K562 (cell line): ENCODE measurements at regions not wholly inside any gene's neighbourhood (a gene's known extent, or its start where the extent isn't known, plus 50 kb on each side); places are given as distances from the start of the nearest gene placed in this dataset.

Source experiments
- BRCA1 ChIP-seq, 2 experiments: fragments of 450-650 bp in 1 of 2; sonication (generic) in 1 of 2; formaldehyde crosslinking in 1 of 2; IDR thresholded peaks; 2 replicates each; pipeline versions ENCODE4 v1.5.0 to v1.6.1; 2017 to 2020; ENCODE audit warnings: mild to moderate bottlenecking in 1 of 2, missing genetic modification reagents in 1 of 2
- ETV5 ChIP-seq: sonication (generic); formaldehyde crosslinking; IDR thresholded peaks from 2 replicates; pipeline ENCODE4 v1.4.0; 2020; ENCODE audit warnings: low read depth, mild to moderate bottlenecking, missing genetic modification reagents
- NEUROD1 ChIP-seq: fragments of 150-350 bp; IDR thresholded peaks from 2 replicates; pipeline ENCODE4 v1.6.1; 2014; ENCODE audit warnings: borderline replicate concordance, low read length, low read depth; ENCODE audit not compliant: partially characterized antibody
- NR3C1 ChIP-seq: sonication (generic); formaldehyde crosslinking; IDR thresholded peaks from 2 replicates; pipeline ENCODE4 v1.8.1; 2022; ENCODE audit warnings: missing genetic modification reagents
- PCBP1 ChIP-seq: fragments of 200-400 bp; formaldehyde crosslinking; IDR thresholded peaks from 2 replicates; pipeline ENCODE4 v1.6.1; 2018; ENCODE audit warnings: mild to moderate bottlenecking, low read depth, low read length; ENCODE audit not compliant: poor library complexity, severe bottlenecking
- PHF20 ChIP-seq: fragments of 450-650 bp; IDR thresholded peaks from 2 replicates; pipeline ENCODE4 v1.6.1; 2018; ENCODE audit not compliant: partially characterized antibody
- SRSF7 ChIP-seq: fragments of 200-400 bp; formaldehyde crosslinking; optimal IDR thresholded peaks from 2 replicates; pipeline ENCODE3; 2017; ENCODE audit warnings: mild to moderate bottlenecking, low read depth, low read length
- USF2 ChIP-seq: sonication (generic); formaldehyde crosslinking; IDR thresholded peaks from 2 replicates; pipeline ENCODE4 v1.5.0; 2020; ENCODE audit warnings: missing genetic modification reagents
- ZNF507 ChIP-seq: conservative IDR thresholded peaks from 2 replicates; pipeline ENCODE4 v1.6.1; 2017; ENCODE audit warnings: missing genetic modification characterization, missing compliant biosample characterization
- TF ChIP-seq, protein P1 (sequence below): sonication (generic); formaldehyde crosslinking; IDR thresholded peaks from 2 replicates; pipeline ENCODE4 v1.8.0; 2022; ENCODE audit warnings: mild to moderate bottlenecking, missing genetic modification reagents, borderline replicate concordance
- TF ChIP-seq, protein P2 (sequence below): sonication (generic); formaldehyde crosslinking; IDR thresholded peaks from 2 replicates; pipeline ENCODE4 v1.8.1; 2023; ENCODE audit warnings: mild to moderate bottlenecking, missing genetic modification reagents
- TF ChIP-seq, protein P3 (sequence below): fragments of 200-800 bp; sonication (Bioruptor generic); IDR thresholded peaks from 2 replicates; pipeline ENCODE4 v1.6.1; 2016; ENCODE audit warnings: missing genetic modification characterization, missing compliant biosample characterization
- TF ChIP-seq, protein P4 (sequence below): fragments of 450-650 bp; formaldehyde crosslinking; IDR thresholded peaks from 2 replicates; pipeline ENCODE4 v1.4.0; 2020; ENCODE audit warnings: mild to moderate bottlenecking, moderate library complexity
- TF ChIP-seq, protein P5 (sequence below): sonication (generic); formaldehyde crosslinking; IDR thresholded peaks from 2 replicates; pipeline ENCODE4 v1.8.1; 2023; ENCODE audit warnings: mild to moderate bottlenecking, missing genetic modification reagents, moderate library complexity

- no peak for TF ChIP-seq BRCA1 (IDR thresholded peaks at IDR 0.05)
- TF ChIP-seq BRCA1 (CRISPR knock-in tag; IDR thresholded peaks at IDR 0.05) = no peak
- TF ChIP-seq USF2 = no peak
- TF ChIP-seq, protein P1, sequence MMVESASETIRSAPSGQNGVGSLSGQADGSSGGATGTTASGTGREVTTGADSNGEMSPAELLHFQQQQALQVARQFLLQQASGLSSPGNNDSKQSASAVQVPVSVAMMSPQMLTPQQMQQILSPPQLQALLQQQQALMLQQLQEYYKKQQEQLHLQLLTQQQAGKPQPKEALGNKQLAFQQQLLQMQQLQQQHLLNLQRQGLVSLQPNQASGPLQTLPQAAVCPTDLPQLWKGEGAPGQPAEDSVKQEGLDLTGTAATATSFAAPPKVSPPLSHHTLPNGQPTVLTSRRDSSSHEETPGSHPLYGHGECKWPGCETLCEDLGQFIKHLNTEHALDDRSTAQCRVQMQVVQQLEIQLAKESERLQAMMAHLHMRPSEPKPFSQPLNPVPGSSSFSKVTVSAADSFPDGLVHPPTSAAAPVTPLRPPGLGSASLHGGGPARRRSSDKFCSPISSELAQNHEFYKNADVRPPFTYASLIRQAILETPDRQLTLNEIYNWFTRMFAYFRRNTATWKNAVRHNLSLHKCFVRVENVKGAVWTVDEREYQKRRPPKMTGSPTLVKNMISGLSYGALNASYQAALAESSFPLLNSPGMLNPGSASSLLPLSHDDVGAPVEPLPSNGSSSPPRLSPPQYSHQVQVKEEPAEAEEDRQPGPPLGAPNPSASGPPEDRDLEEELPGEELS (CRISPR knock-in tag) = no peak
- no peak for TF ChIP-seq PHF20
- TF ChIP-seq NR3C1 (CRISPR knock-in tag) = no peak
- TF ChIP-seq PCBP1 = no peak
- no peak for TF ChIP-seq NEUROD1
- TF ChIP-seq, protein P2, sequence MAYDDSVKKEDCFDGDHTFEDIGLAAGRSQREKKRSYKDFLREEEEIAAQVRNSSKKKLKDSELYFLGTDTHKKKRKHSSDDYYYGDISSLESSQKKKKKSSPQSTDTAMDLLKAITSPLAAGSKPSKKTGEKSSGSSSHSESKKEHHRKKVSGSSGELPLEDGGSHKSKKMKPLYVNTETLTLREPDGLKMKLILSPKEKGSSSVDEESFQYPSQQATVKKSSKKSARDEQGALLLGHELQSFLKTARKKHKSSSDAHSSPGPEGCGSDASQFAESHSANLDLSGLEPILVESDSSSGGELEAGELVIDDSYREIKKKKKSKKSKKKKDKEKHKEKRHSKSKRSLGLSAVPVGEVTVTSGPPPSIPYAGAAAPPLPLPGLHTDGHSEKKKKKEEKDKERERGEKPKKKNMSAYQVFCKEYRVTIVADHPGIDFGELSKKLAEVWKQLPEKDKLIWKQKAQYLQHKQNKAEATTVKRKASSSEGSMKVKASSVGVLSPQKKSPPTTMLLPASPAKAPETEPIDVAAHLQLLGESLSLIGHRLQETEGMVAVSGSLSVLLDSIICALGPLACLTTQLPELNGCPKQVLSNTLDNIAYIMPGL (CRISPR knock-in tag) = no peak
- TF ChIP-seq SRSF7 = no peak
- TF ChIP-seq, protein P3, sequence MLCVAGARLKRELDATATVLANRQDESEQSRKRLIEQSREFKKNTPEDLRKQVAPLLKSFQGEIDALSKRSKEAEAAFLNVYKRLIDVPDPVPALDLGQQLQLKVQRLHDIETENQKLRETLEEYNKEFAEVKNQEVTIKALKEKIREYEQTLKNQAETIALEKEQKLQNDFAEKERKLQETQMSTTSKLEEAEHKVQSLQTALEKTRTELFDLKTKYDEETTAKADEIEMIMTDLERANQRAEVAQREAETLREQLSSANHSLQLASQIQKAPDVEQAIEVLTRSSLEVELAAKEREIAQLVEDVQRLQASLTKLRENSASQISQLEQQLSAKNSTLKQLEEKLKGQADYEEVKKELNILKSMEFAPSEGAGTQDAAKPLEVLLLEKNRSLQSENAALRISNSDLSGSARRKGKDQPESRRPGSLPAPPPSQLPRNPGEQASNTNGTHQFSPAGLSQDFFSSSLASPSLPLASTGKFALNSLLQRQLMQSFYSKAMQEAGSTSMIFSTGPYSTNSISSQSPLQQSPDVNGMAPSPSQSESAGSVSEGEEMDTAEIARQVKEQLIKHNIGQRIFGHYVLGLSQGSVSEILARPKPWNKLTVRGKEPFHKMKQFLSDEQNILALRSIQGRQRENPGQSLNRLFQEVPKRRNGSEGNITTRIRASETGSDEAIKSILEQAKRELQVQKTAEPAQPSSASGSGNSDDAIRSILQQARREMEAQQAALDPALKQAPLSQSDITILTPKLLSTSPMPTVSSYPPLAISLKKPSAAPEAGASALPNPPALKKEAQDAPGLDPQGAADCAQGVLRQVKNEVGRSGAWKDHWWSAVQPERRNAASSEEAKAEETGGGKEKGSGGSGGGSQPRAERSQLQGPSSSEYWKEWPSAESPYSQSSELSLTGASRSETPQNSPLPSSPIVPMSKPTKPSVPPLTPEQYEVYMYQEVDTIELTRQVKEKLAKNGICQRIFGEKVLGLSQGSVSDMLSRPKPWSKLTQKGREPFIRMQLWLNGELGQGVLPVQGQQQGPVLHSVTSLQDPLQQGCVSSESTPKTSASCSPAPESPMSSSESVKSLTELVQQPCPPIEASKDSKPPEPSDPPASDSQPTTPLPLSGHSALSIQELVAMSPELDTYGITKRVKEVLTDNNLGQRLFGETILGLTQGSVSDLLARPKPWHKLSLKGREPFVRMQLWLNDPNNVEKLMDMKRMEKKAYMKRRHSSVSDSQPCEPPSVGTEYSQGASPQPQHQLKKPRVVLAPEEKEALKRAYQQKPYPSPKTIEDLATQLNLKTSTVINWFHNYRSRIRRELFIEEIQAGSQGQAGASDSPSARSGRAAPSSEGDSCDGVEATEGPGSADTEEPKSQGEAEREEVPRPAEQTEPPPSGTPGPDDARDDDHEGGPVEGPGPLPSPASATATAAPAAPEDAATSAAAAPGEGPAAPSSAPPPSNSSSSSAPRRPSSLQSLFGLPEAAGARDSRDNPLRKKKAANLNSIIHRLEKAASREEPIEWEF (CRISPR knock-in tag) = no peak
- TF ChIP-seq, protein P4, sequence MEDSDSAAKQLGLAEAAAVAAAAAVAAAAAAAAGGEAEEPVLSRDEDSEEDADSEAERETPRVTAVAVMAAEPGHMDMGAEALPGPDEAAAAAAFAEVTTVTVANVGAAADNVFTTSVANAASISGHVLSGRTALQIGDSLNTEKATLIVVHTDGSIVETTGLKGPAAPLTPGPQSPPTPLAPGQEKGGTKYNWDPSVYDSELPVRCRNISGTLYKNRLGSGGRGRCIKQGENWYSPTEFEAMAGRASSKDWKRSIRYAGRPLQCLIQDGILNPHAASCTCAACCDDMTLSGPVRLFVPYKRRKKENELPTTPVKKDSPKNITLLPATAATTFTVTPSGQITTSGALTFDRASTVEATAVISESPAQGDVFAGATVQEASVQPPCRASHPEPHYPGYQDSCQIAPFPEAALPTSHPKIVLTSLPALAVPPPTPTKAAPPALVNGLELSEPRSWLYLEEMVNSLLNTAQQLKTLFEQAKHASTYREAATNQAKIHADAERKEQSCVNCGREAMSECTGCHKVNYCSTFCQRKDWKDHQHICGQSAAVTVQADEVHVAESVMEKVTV (CRISPR knock-in tag) = no peak
- TF ChIP-seq ETV5 (CRISPR knock-in tag) = no peak
- no peak for TF ChIP-seq ZNF507 (tag)
- TF ChIP-seq, protein P5, sequence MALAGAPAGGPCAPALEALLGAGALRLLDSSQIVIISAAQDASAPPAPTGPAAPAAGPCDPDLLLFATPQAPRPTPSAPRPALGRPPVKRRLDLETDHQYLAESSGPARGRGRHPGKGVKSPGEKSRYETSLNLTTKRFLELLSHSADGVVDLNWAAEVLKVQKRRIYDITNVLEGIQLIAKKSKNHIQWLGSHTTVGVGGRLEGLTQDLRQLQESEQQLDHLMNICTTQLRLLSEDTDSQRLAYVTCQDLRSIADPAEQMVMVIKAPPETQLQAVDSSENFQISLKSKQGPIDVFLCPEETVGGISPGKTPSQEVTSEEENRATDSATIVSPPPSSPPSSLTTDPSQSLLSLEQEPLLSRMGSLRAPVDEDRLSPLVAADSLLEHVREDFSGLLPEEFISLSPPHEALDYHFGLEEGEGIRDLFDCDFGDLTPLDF (CRISPR knock-in tag) = no peak
Observed at GRCh38 chr20:19947611-19948264, 69.4 kb upstream of the NAA20 start (continued).
